ENCODE measurements at regions not wholly inside any gene's neighbourhood (a gene's known extent, or its start where the extent isn't known, plus 50 kb on each side); places are given as distances from the start of the nearest gene placed in this dataset.
A peak's percentile ranks its signal among the peaks of the same experiment; 100 is the strongest.
"Not testable (repeated sequence)": the region's sequence is repeated elsewhere in the genome, so short reads cannot be mapped to it uniquely, and the experiment has no call there.

- DNase-seq = not testable (repeated sequence)
Observed at GRCh38 chr2:166641516-166641915, 147.5 kb upstream of the SCN7A start.

GRCh38 chr2:166637051-166637450 is 143.0 kb upstream of the SCN7A start:
- no peak for DNase-seq

- DNase-seq = no peak
Observed at GRCh38 chr2:166634706-166635105, 140.7 kb upstream of the SCN7A start.

- peak; percentile 47 for DNase-seq
Observed at GRCh38 chr2:166632616-166633015, 138.6 kb upstream of the SCN7A start.

GRCh38 chr2:166628478-166629136 is 134.6 kb upstream of the SCN7A start:
- DNase-seq = no peak

- no peak for DNase-seq
Observed at GRCh38 chr2:166627893-166628292, 133.8 kb upstream of the SCN7A start.

GRCh38 chr2:166625670-166626069 is 131.6 kb upstream of the SCN7A start:
- no peak for DNase-seq

- DNase-seq = no peak
Observed at GRCh38 chr2:166614503-166614902, 120.5 kb upstream of the SCN7A start.

- DNase-seq = no peak
Observed at GRCh38 chr2:166614029-166614428, 120.0 kb upstream of the SCN7A start.

GRCh38 chr2:166613226-166613625 is 119.2 kb upstream of the SCN7A start:
- no peak for DNase-seq

GRCh38 chr2:166612214-166612613 is 118.2 kb upstream of the SCN7A start:
- no peak for DNase-seq

GRCh38 chr2:166610913-166611305 is 116.9 kb upstream of the SCN7A start:
- no peak for DNase-seq

GRCh38 chr2:166610180-166610912 is 116.3 kb upstream of the SCN7A start:
- peak; percentile 61 for DNase-seq

- no peak for DNase-seq
Observed at GRCh38 chr2:166609183-166609959, 115.3 kb upstream of the SCN7A start.

GRCh38 chr2:166607880-166608279 is 113.8 kb upstream of the SCN7A start:
- no peak for DNase-seq

- no peak for DNase-seq
Observed at GRCh38 chr2:166593403-166593802, 99.4 kb upstream of the SCN7A start.

- DNase-seq = no peak
Observed at GRCh38 chr2:166592750-166593149, 98.7 kb upstream of the SCN7A start.

GRCh38 chr2:166591226-166591625 is 97.2 kb upstream of the SCN7A start:
- no peak for DNase-seq

GRCh38 chr2:166573391-166573790 is 79.3 kb upstream of the SCN7A start:
- peak; percentile 21 for DNase-seq

GRCh38 chr2:166572937-166573336 is 78.9 kb upstream of the SCN7A start:
- DNase-seq = peak; percentile 2

- DNase-seq = no peak
Observed at GRCh38 chr2:166568409-166568808, 74.4 kb upstream of the SCN7A start.

- DNase-seq = no peak
Observed at GRCh38 chr2:166565501-166565900, 71.5 kb upstream of the SCN7A start.

GRCh38 chr2:166563894-166564293 is 69.8 kb upstream of the SCN7A start:
- no peak for DNase-seq
